ENCODE measurements at regions not wholly inside any gene's neighbourhood (a gene's known extent, or its start where the extent isn't known, plus 50 kb on each side); places are given as distances from the start of the nearest gene placed in this dataset.

DNA sequence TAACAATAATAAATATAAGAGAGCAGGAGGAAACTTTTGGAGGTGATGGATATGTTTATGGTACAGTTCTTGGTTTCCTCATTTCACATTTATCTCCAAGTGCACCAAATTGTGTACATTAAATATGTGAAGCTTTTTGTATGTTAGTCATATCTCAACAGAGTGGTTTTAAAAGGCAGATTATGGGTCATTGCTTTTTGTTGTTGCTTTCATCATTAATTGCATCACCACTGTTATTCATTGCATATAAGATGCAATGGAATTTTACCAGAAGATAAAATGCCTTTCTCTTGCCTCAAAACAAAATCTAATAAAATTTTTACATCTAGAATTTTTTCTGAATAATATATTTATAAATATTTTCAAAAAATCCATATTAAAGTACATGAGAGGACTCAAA, 1198.9 kb upstream of the GBE1 start:
- TF ChIP-seq, protein P1, sequence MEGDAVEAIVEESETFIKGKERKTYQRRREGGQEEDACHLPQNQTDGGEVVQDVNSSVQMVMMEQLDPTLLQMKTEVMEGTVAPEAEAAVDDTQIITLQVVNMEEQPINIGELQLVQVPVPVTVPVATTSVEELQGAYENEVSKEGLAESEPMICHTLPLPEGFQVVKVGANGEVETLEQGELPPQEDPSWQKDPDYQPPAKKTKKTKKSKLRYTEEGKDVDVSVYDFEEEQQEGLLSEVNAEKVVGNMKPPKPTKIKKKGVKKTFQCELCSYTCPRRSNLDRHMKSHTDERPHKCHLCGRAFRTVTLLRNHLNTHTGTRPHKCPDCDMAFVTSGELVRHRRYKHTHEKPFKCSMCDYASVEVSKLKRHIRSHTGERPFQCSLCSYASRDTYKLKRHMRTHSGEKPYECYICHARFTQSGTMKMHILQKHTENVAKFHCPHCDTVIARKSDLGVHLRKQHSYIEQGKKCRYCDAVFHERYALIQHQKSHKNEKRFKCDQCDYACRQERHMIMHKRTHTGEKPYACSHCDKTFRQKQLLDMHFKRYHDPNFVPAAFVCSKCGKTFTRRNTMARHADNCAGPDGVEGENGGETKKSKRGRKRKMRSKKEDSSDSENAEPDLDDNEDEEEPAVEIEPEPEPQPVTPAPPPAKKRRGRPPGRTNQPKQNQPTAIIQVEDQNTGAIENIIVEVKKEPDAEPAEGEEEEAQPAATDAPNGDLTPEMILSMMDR (IDR thresholded peaks at IDR 0.05; ENCODE audit: poor library complexity, severe bottlenecking): no peak
- Histone ChIP-seq H3K27me3 (ENCODE audit: insufficient read depth, poor library complexity, severe bottlenecking) (no peaks in the 10 kb centered on the region), H3K9me3 (ENCODE audit: severe bottlenecking) (no peaks in the 10 kb centered on the region), H3K4me1 (ENCODE audit: insufficient read depth, poor library complexity, severe bottlenecking) (no peaks in the 10 kb centered on the region), H3K27ac (ENCODE audit: poor library complexity, severe bottlenecking) (no peak overlapping the region), H3K4me3 (ENCODE audit: severe bottlenecking) (no peak overlapping the region), H3K36me3 (ENCODE audit: low read depth) (no peaks in the 10 kb centered on the region)
- ATAC-seq (ENCODE audit: low read depth) (no peak), DNase-seq (ENCODE audit: low spot score) (no peak)

GRCh38 chr3:82957696-82958095, 1196.3 kb upstream of the GBE1 start:
- Histone ChIP-seq H3K36me3 (ENCODE audit: low read depth) (no peaks in the 10 kb centered on the region), H3K9me3 (ENCODE audit: severe bottlenecking) (no peaks in the 10 kb centered on the region), H3K4me3 (ENCODE audit: severe bottlenecking) (no peak overlapping the region), H3K4me1 (ENCODE audit: insufficient read depth, poor library complexity, severe bottlenecking) (no peaks in the 10 kb centered on the region), H3K27me3 (ENCODE audit: insufficient read depth, poor library complexity, severe bottlenecking) (no peaks in the 10 kb centered on the region), H3K27ac (ENCODE audit: poor library complexity, severe bottlenecking) (no peak overlapping the region)
- no peak for ATAC-seq (ENCODE audit: low read depth)
- TF ChIP-seq, protein P1 (IDR thresholded peaks at IDR 0.05; ENCODE audit: poor library complexity, severe bottlenecking): no peak
- DNase-seq (ENCODE audit: low spot score): no peak

- Histone ChIP-seq H3K27ac (ENCODE audit: poor library complexity, severe bottlenecking) (no peak overlapping the region), H3K36me3 (ENCODE audit: low read depth) (no peaks in the 10 kb centered on the region), H3K9me3 (ENCODE audit: severe bottlenecking) (no peaks in the 10 kb centered on the region), H3K4me3 (ENCODE audit: severe bottlenecking) (no peak overlapping the region), H3K27me3 (ENCODE audit: insufficient read depth, poor library complexity, severe bottlenecking) (no peaks in the 10 kb centered on the region), H3K4me1 (ENCODE audit: insufficient read depth, poor library complexity, severe bottlenecking) (no peaks in the 10 kb centered on the region)
- ATAC-seq (ENCODE audit: low read depth) (no peak), DNase-seq (ENCODE audit: low spot score) (no peak)
- TF ChIP-seq, protein P1 (IDR thresholded peaks at IDR 0.05; ENCODE audit: poor library complexity, severe bottlenecking): no peak
These were observed 1195.6 kb upstream of the GBE1 start for GRCh38 chr3:82957079-82957478.

DNA sequence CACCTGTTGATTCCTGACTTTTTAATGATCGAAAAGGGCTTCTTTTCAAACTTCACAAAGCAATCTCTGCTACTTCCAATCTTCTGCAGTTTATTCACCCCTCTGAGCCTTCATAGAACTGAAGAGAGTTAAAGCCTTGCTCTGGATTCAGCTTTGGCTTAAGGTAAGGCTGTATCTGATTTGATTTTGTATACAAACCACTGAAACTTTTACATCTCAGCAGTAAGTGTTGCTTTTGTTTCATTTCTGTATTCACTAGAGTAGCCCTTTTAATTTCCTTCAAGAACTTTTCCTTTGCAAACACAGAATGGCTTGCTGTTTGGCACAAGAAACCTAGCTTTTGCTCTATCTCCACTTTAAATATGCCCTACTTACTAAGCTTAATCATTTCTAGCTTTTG, 1193.0 kb upstream of the GBE1 start:
- TF ChIP-seq, protein P1 (IDR thresholded peaks at IDR 0.05; ENCODE audit: poor library complexity, severe bottlenecking): no peak
- Histone ChIP-seq H3K4me1 (ENCODE audit: insufficient read depth, poor library complexity, severe bottlenecking) (no peaks in the 10 kb centered on the region), H3K36me3 (ENCODE audit: low read depth) (no peaks in the 10 kb centered on the region), H3K9me3 (ENCODE audit: severe bottlenecking) (no peaks in the 10 kb centered on the region), H3K27ac (ENCODE audit: poor library complexity, severe bottlenecking) (no peak overlapping the region), H3K27me3 (ENCODE audit: insufficient read depth, poor library complexity, severe bottlenecking) (no peaks in the 10 kb centered on the region), H3K4me3 (ENCODE audit: severe bottlenecking) (no peak overlapping the region)
- ATAC-seq (ENCODE audit: low read depth) (no peak), DNase-seq (ENCODE audit: low spot score) (no peak)

DNA sequence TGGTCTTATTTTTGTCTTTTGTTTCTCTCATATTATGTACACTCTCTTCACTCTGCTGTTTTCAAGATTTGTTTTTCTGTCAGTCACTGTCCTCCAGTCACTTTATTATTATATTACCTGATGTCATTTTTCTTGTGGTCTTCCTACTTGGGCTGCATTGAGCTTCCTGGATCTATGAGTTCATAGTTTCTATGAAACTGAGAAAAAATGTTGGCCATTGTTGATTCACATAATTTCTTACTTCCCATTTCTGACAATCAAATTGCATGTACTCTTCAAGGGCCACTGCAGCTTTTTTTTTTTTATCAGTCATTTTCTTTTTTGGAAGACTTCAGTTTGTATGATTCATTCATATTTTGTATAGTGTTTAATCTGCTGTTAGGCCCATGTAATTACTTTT, 1180.6 kb upstream of the GBE1 start:
- H3K27ac ChIP-seq (ENCODE audit: poor library complexity, severe bottlenecking): no peak overlapping the region

More for the DNA sequence above, 1180.6 kb upstream of the GBE1 start:
- H3K9me3 ChIP-seq (ENCODE audit: severe bottlenecking): no peaks in the 10 kb centered on the region
- H3K27me3 ChIP-seq (ENCODE audit: insufficient read depth, poor library complexity, severe bottlenecking): no peaks in the 10 kb centered on the region
- H3K36me3 ChIP-seq (ENCODE audit: low read depth): no peaks in the 10 kb centered on the region
- DNase-seq (ENCODE audit: low spot score) (no peak), ATAC-seq (ENCODE audit: low read depth) (no peak)
- H3K4me3 ChIP-seq (ENCODE audit: severe bottlenecking): no peak overlapping the region
- TF ChIP-seq, protein P1 (IDR thresholded peaks at IDR 0.05; ENCODE audit: poor library complexity, severe bottlenecking): no peak
- H3K4me1 ChIP-seq (ENCODE audit: insufficient read depth, poor library complexity, severe bottlenecking): no peaks in the 10 kb centered on the region
